ENCODE measurements at regions not wholly inside any gene's neighbourhood (a gene's known extent, or its start where the extent isn't known, plus 50 kb on each side); places are given as distances from the start of the nearest gene placed in this dataset.

- no peak for ATAC-seq
- TF ChIP-seq PPARA (CRISPR knock-in tag; IDR thresholded peaks at IDR 0.05; ENCODE audit: borderline replicate concordance), result no peak
- no peak for TF ChIP-seq ISL1 (CRISPR knock-in tag; IDR thresholded peaks at IDR 0.05)
- no peak for TF ChIP-seq ZNF8 (CRISPR knock-in tag; IDR thresholded peaks at IDR 0.05)
- TF ChIP-seq GLIS3 (CRISPR knock-in tag; IDR thresholded peaks at IDR 0.05), result no peak
- TF ChIP-seq ESRRG (CRISPR knock-in tag; IDR thresholded peaks at IDR 0.05), result no peak
- TF ChIP-seq TSHZ2 (CRISPR knock-in tag; IDR thresholded peaks at IDR 0.05), result no peak
- no peak for TF ChIP-seq CREB5 (CRISPR knock-in tag; IDR thresholded peaks at IDR 0.05; ENCODE audit: low read depth)
These were observed 536.1 kb downstream of the MEI4 start for GRCh38 chr6:78188891-78189290.

GRCh38 chr6:78192057-78192456, 539.2 kb downstream of the MEI4 start:
- no peak for ATAC-seq
- no peak for TF ChIP-seq CREB5 (CRISPR knock-in tag; IDR thresholded peaks at IDR 0.05; ENCODE audit: low read depth)
- TF ChIP-seq ARNTL (CRISPR knock-in tag; IDR thresholded peaks at IDR 0.05; ENCODE audit: borderline replicate concordance, low read depth), result no peak
- TF ChIP-seq ZNF565 (CRISPR knock-in tag; conservative IDR thresholded peaks at IDR 0.05; ENCODE audit: low read depth), result no peak
- no peak for TF ChIP-seq CSDC2 (CRISPR knock-in tag; IDR thresholded peaks at IDR 0.05)
- no peak for TF ChIP-seq TSHZ2 (CRISPR knock-in tag; IDR thresholded peaks at IDR 0.05)
- no peak for TF ChIP-seq POU6F1 (CRISPR knock-in tag; IDR thresholded peaks at IDR 0.05; ENCODE audit: borderline replicate concordance, low read depth)
- no peak for TF ChIP-seq ZFP30 (CRISPR knock-in tag; IDR thresholded peaks at IDR 0.05)
- TF ChIP-seq OSR1 (CRISPR knock-in tag; IDR thresholded peaks at IDR 0.05), result no peak
- no peak for TF ChIP-seq ISL1 (CRISPR knock-in tag; IDR thresholded peaks at IDR 0.05)

- no peak for ATAC-seq
- TF ChIP-seq CREB5 (CRISPR knock-in tag; IDR thresholded peaks at IDR 0.05; ENCODE audit: low read depth) (no peak), TOX (CRISPR knock-in tag; IDR thresholded peaks at IDR 0.05; ENCODE audit: borderline replicate concordance) (no peak), OSR1 (CRISPR knock-in tag; IDR thresholded peaks at IDR 0.05) (no peak), PPARA (CRISPR knock-in tag; IDR thresholded peaks at IDR 0.05; ENCODE audit: borderline replicate concordance) (no peak), TCF4 (CRISPR knock-in tag; IDR thresholded peaks at IDR 0.05; ENCODE audit: borderline replicate concordance) (no peak), ZNF8 (CRISPR knock-in tag; IDR thresholded peaks at IDR 0.05) (no peak), CSDC2 (CRISPR knock-in tag; IDR thresholded peaks at IDR 0.05) (no peak), ESRRG (CRISPR knock-in tag; IDR thresholded peaks at IDR 0.05) (no peak), TSHZ2 (CRISPR knock-in tag; IDR thresholded peaks at IDR 0.05) (no peak), GLIS3 (CRISPR knock-in tag; IDR thresholded peaks at IDR 0.05) (no peak), RARB (CRISPR knock-in tag; IDR thresholded peaks at IDR 0.05) (no peak), ZFP30 (CRISPR knock-in tag; IDR thresholded peaks at IDR 0.05) (no peak), PATZ1 (CRISPR knock-in tag; IDR thresholded peaks at IDR 0.05; ENCODE audit: borderline replicate concordance) (no peak), ZNF70 (CRISPR knock-in tag; IDR thresholded peaks at IDR 0.05) (no peak), ZC3H10 (CRISPR knock-in tag; IDR thresholded peaks at IDR 0.05) (no peak)
These were observed 546.2 kb downstream of the MEI4 start for GRCh38 chr6:78199044-78199443.

Measured in SK-N-SH treated with all-trans-retinoic acid at 6 μM for 48 hours (cell line).